Brain microvascular endothelial cell (primary cell): ENCODE measurements at regions not wholly inside any gene's neighbourhood (a gene's known extent, or its start where the extent isn't known, plus 50 kb on each side); places are given as distances from the start of the nearest gene placed in this dataset.

Source experiments
- DNase-seq: peaks from one replicate; pipeline ENCODE4 v3.0.0-alpha.2; 2020
- H3K27ac ChIP-seq: fragments of 250-450 bp; sonication (Bioruptor Pico); 2 replicates; pipeline ENCODE4 v1.5.1; 2020; ENCODE audit warnings: mild to moderate bottlenecking, moderate library complexity
- H3K27me3 ChIP-seq: fragments of 250-450 bp; sonication (Bioruptor Pico); replicated peaks from 2 replicates; pipeline ENCODE4 v1.5.1; 2020; ENCODE audit warnings: mild to moderate bottlenecking
- H3K36me3 ChIP-seq: fragments of 250-450 bp; sonication (Bioruptor Pico); replicated peaks from 2 replicates; pipeline ENCODE4 v1.5.1; 2020; ENCODE audit warnings: mild to moderate bottlenecking
- H3K4me3 ChIP-seq: 2 replicates; pipeline ENCODE4 v1.5.1; 2011; ENCODE audit warnings: low read depth, mild to moderate bottlenecking, control low read depth, low read length, moderate library complexity
- in situ Hi-C: cut with HindIII; loops from 2 replicates; pipeline ENCODE4 v1.10.0; 2017; ENCODE audit warnings: low sequenced_read_pairs, low pct_ligation_motif_present
- TF ChIP-seq, protein P1 (sequence below): IDR thresholded peaks from 2 replicates; pipeline ENCODE4 v1.5.1; 2011; ENCODE audit warnings: low read depth, mild to moderate bottlenecking, moderate library complexity, low read length, control low read depth, inconsistent platforms; ENCODE audit errors: missing control alignments

- DNase-seq = no peak
- no peaks in the 10 kb centered on the region for H3K27me3 ChIP-seq
- in situ Hi-C loops = no loop called here
Measured at GRCh38 chr5:12793373-12793772, 889.1 kb upstream of the CTNND2 start.

DNA sequence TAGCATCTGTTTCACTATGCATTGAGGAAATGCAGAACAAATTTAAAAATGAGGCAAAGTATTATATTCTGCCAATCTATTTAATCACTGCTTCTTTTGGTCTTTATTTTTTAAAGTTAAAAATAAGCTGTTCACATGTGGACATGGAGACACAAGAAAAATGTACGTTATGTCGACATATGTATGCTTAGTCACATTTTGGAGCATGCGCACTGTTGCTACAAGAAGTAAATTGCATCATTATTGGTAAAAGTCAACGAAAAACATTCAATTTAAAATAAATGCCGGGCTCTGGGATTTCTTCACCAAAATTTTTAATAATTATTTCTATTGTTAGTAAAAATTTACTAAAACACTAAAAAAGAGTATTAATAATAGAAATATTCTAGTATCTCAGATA, 876.3 kb upstream of the CTNND2 start:
- DNase-seq = no peak

More at GRCh38 chr5:12793373-12793772, 889.1 kb upstream of the CTNND2 start:
- no peaks in the 10 kb centered on the region for H3K36me3 ChIP-seq
- TF ChIP-seq, protein P1, sequence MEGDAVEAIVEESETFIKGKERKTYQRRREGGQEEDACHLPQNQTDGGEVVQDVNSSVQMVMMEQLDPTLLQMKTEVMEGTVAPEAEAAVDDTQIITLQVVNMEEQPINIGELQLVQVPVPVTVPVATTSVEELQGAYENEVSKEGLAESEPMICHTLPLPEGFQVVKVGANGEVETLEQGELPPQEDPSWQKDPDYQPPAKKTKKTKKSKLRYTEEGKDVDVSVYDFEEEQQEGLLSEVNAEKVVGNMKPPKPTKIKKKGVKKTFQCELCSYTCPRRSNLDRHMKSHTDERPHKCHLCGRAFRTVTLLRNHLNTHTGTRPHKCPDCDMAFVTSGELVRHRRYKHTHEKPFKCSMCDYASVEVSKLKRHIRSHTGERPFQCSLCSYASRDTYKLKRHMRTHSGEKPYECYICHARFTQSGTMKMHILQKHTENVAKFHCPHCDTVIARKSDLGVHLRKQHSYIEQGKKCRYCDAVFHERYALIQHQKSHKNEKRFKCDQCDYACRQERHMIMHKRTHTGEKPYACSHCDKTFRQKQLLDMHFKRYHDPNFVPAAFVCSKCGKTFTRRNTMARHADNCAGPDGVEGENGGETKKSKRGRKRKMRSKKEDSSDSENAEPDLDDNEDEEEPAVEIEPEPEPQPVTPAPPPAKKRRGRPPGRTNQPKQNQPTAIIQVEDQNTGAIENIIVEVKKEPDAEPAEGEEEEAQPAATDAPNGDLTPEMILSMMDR = no peak
- no peak overlapping the region for H3K4me3 ChIP-seq
- H3K27ac ChIP-seq = no peak overlapping the region

GRCh38 chr5:12777342-12777741, 873.1 kb upstream of the CTNND2 start:
- Histone ChIP-seq H3K27me3 (no peaks in the 10 kb centered on the region), H3K36me3 (no peaks in the 10 kb centered on the region), H3K27ac (no peak overlapping the region), H3K4me3 (no peak overlapping the region)
- TF ChIP-seq, protein P1 = no peak
- no peak for DNase-seq
- in situ Hi-C loops = no loop called here

More for the DNA sequence above, 876.3 kb upstream of the CTNND2 start:
- Histone ChIP-seq H3K27me3 (no peaks in the 10 kb centered on the region), H3K36me3 (no peaks in the 10 kb centered on the region), H3K27ac (no peak overlapping the region), H3K4me3 (no peak overlapping the region)
- in situ Hi-C loops = no loop called here
- TF ChIP-seq, protein P1 = no peak

GRCh38 chr5:12772276-12772675, 868.0 kb upstream of the CTNND2 start:
- Histone ChIP-seq H3K27ac (no peak overlapping the region), H3K4me3 (no peak overlapping the region), H3K36me3 (no peaks in the 10 kb centered on the region), H3K27me3 (no peaks in the 10 kb centered on the region)
- no peak for DNase-seq
- TF ChIP-seq, protein P1 = no peak
- in situ Hi-C loops = no loop called here

GRCh38 chr5:12759377-12759776, 855.1 kb upstream of the CTNND2 start:
- Histone ChIP-seq H3K27me3 (no peaks in the 10 kb centered on the region), H3K36me3 (no peaks in the 10 kb centered on the region), H3K27ac (no peak overlapping the region), H3K4me3 (no peak overlapping the region)
- in situ Hi-C loops = no loop called here
- TF ChIP-seq, protein P1 = no peak
- DNase-seq = no peak

- no peak overlapping the region for H3K27ac ChIP-seq
- in situ Hi-C loops = no loop called here
- no peak for DNase-seq
- H3K36me3 ChIP-seq = no peaks in the 10 kb centered on the region
- H3K4me3 ChIP-seq = no peak overlapping the region
- TF ChIP-seq, protein P1 = no peak
- H3K27me3 ChIP-seq = no peaks in the 10 kb centered on the region
Measured at GRCh38 chr5:12757035-12757434, 852.8 kb upstream of the CTNND2 start.
